Testis (tissue), 2 donors: ENCODE measurements at regions not wholly inside any gene's neighbourhood (a gene's known extent, or its start where the extent isn't known, plus 50 kb on each side); places are given as distances from the start of the nearest gene placed in this dataset.

Experiments
- DNase-seq: peaks from one replicate; pipeline ENCODE4 v3.0.0-alpha.2; 2019
- H3K27ac ChIP-seq, 2 donors: fragments of 200-600 bp; sonication (generic); one replicate each; pipeline ENCODE4 v1.5.1; 2019
- H3K27me3 ChIP-seq: fragments of 200-600 bp; sonication (generic); one replicate; pipeline ENCODE4 v1.5.1; 2019
- H3K36me3 ChIP-seq: fragments of 200-600 bp; sonication (generic); one replicate; pipeline ENCODE4 v1.5.1; 2017; ENCODE audit warnings: low read depth; ENCODE audit errors: missing control alignments
- H3K4me1 ChIP-seq: fragments of 200-600 bp; sonication (generic); one replicate; pipeline ENCODE4 v1.5.1; 2019
- H3K4me3 ChIP-seq, 2 donors: fragments of 200-600 bp; sonication (generic); one replicate each; pipeline ENCODE4 v1.5.1; 2017 to 2019
- H3K9me3 ChIP-seq: fragments of 200-600 bp; sonication (generic); one replicate; pipeline ENCODE4 v1.5.1; 2017
- CTCF ChIP-seq, 3 experiments: fragments of 450-650 bp in 2 of 3; fragments of 200-600 bp in 1 of 3; sonication (generic) in 1 of 3; IDR thresholded peaks; one replicate each; pipeline ENCODE4 v1.5.1; 2016 to 2019; ENCODE audit warnings: antibody characterized with exemption in 3 of 3, mild to moderate bottlenecking in 2 of 3, moderate library complexity in 1 of 3
- POLR2A ChIP-seq: fragments of 450-650 bp; IDR thresholded peaks from one replicate; pipeline ENCODE4 v1.6.1; 2017; ENCODE audit warnings: antibody characterized with exemption, mild to moderate bottlenecking, moderate library complexity
- WGBS, 2 donors: methylation state at CpG; one replicate each; pipeline ENCODE4 v1.1.5; 2018; 5-methylcytosine and 5-hydroxymethylcytosine counted together
- intact Hi-C: fragments of 100-400 bp; cut with DNase I; formaldehyde crosslinking; loops from one replicate; pipeline ENCODE4 v1.15.1; 2023; ENCODE audit warnings: low total_unique reads

GRCh38 chr3:146382386-146382785 is 87.0 kb downstream of the PLSCR2 start:
- Histone ChIP-seq H3K36me3 (no peaks in the 10 kb centered on the region), H3K4me3 (no peak overlapping the region), H3K27me3 (no peaks in the 10 kb centered on the region), H3K27ac (no peak overlapping the region), H3K9me3 (no peaks in the 10 kb centered on the region), H3K4me1 (no peaks in the 10 kb centered on the region)
- 95 to 100% methylated on average over 1 of the region's 1 CpG for WGBS, 2 donors
- no peak for TF ChIP-seq POLR2A
- no peak for TF ChIP-seq CTCF (IDR thresholded peaks at IDR 0.05)
- intact Hi-C loops = no loop called here
- DNase-seq = no peak

- no peak for DNase-seq
- WGBS, 2 donors = 67 to 72% methylated on average over 2 of the region's 2 CpGs
Measured at GRCh38 chr3:146380046-146380445, 89.3 kb downstream of the PLSCR2 start.

GRCh38 chr3:146375219-146375618 is 94.1 kb downstream of the PLSCR2 start:
- no peaks in the 10 kb centered on the region for H3K36me3 ChIP-seq
- no peak overlapping the region for H3K4me3 ChIP-seq
- H3K9me3 ChIP-seq = no peaks in the 10 kb centered on the region
- 28 to 49% methylated on average over 3 of the region's 3 CpGs for WGBS, 2 donors
- intact Hi-C loops = no loop called here
- H3K27me3 ChIP-seq = no peaks in the 10 kb centered on the region
- TF ChIP-seq CTCF (IDR thresholded peaks at IDR 0.05) = no peak
- no peak for TF ChIP-seq POLR2A
- H3K4me1 ChIP-seq = peaks cover 12% of the 10 kb centered on the region
- H3K27ac ChIP-seq = no peak overlapping the region
- DNase-seq = peak; percentile 25

More at GRCh38 chr3:146380046-146380445, 89.3 kb downstream of the PLSCR2 start:
- H3K4me3 ChIP-seq = no peak overlapping the region
- no peak overlapping the region for H3K27ac ChIP-seq
- no peaks in the 10 kb centered on the region for H3K36me3 ChIP-seq
- H3K9me3 ChIP-seq = no peaks in the 10 kb centered on the region
- no peaks in the 10 kb centered on the region for H3K27me3 ChIP-seq
- no peak for TF ChIP-seq CTCF (IDR thresholded peaks at IDR 0.05)
- no peak for TF ChIP-seq POLR2A
- peaks cover 6% of the 10 kb centered on the region for H3K4me1 ChIP-seq
- intact Hi-C loops = no loop called here

GRCh38 chr3:146374146-146374545 is 95.2 kb downstream of the PLSCR2 start:
- intact Hi-C loops = no loop called here
- H3K27ac ChIP-seq = no peak overlapping the region
- 52 to 57% methylated on average over 2 of the region's 2 CpGs for WGBS, 2 donors
- DNase-seq = no peak
- no peaks in the 10 kb centered on the region for H3K27me3 ChIP-seq
- TF ChIP-seq CTCF (IDR thresholded peaks at IDR 0.05) (no peak), POLR2A (no peak)
- no peaks in the 10 kb centered on the region for H3K36me3 ChIP-seq
- H3K4me3 ChIP-seq = no peak overlapping the region
- H3K9me3 ChIP-seq = no peaks in the 10 kb centered on the region
- peaks cover 12% of the 10 kb centered on the region for H3K4me1 ChIP-seq

- TF ChIP-seq POLR2A (no peak), CTCF (IDR thresholded peaks at IDR 0.05) (no peak)
- Histone ChIP-seq H3K36me3 (no peaks in the 10 kb centered on the region), H3K27me3 (no peaks in the 10 kb centered on the region), H3K27ac (no peak overlapping the region), H3K9me3 (no peaks in the 10 kb centered on the region), H3K4me1 (peaks cover 12% of the 10 kb centered on the region), H3K4me3 (no peak overlapping the region)
- no peak for DNase-seq
- intact Hi-C loops = no loop called here
- WGBS, 2 donors = 81 to 83% methylated on average over 1 of the region's 1 CpG
Measured at GRCh38 chr3:146371902-146372301, 97.5 kb downstream of the PLSCR2 start.
